Putamen (tissue), 1 donor: ENCODE measurements at regions not wholly inside any gene's neighbourhood (a gene's known extent, or its start where the extent isn't known, plus 50 kb on each side); places are given as distances from the start of the nearest gene placed in this dataset.
"Not testable (repeated sequence)": the region's sequence is repeated elsewhere in the genome, so short reads cannot be mapped to it uniquely, and the experiment has no call there.

ENCODE experiments used
- DNase-seq: peaks from one replicate; pipeline ENCODE4 v3.0.0-alpha.2; 2016; ENCODE audit warnings: low spot score

- DNase-seq, result not testable (repeated sequence)
Observed at GRCh38 chr9:40906879-40907278, 221.6 kb downstream of the FOXD4L6 start.

GRCh38 chr9:40892315-40892714 is 236.2 kb downstream of the FOXD4L6 start:
- not testable (repeated sequence) for DNase-seq

GRCh38 chr9:40885858-40886257 is 242.6 kb downstream of the FOXD4L6 start:
- not testable (repeated sequence) for DNase-seq

- not testable (repeated sequence) for DNase-seq
Observed at GRCh38 chr9:40884902-40885490, 243.5 kb downstream of the FOXD4L6 start.

GRCh38 chr9:40884072-40884901 is 244.2 kb downstream of the FOXD4L6 start:
- no peak for DNase-seq

- not testable (repeated sequence) for DNase-seq
Observed at GRCh38 chr9:40883423-40884071, 244.9 kb downstream of the FOXD4L6 start.

- not testable (repeated sequence) for DNase-seq
Observed at GRCh38 chr9:40873753-40874295, 254.7 kb downstream of the FOXD4L6 start.

- not testable (repeated sequence) for DNase-seq
Observed at GRCh38 chr9:40868437-40868836, 260.0 kb downstream of the FOXD4L6 start.
